EH (cell line): ENCODE measurements at regions not wholly inside any gene's neighbourhood (a gene's known extent, or its start where the extent isn't known, plus 50 kb on each side); places are given as distances from the start of the nearest gene placed in this dataset.
A peak's percentile ranks its signal among the peaks of the same experiment; 100 is the strongest.
"Not testable (repeated sequence)": the region's sequence is repeated elsewhere in the genome, so short reads cannot be mapped to it uniquely, and the experiment has no call there.

Experiments
- DNase-seq: peaks from one replicate; pipeline ENCODE4 v3.0.0-alpha.2; 2015; ENCODE audit warnings: low read depth

- DNase-seq = no peak
Observed at GRCh38 chr5:123949043-123949804, 437.2 kb downstream of the CSNK1G3 start.

GRCh38 chr5:123947797-123948196 is 435.8 kb downstream of the CSNK1G3 start:
- no peak for DNase-seq

- DNase-seq = no peak
Observed at GRCh38 chr5:123945548-123945947, 433.6 kb downstream of the CSNK1G3 start.

- no peak for DNase-seq
Observed at GRCh38 chr5:123943151-123943550, 431.2 kb downstream of the CSNK1G3 start.

GRCh38 chr5:123940416-123940815 is 428.4 kb downstream of the CSNK1G3 start:
- no peak for DNase-seq

GRCh38 chr5:123937230-123937629 is 425.3 kb downstream of the CSNK1G3 start:
- DNase-seq = peak; percentile 67

GRCh38 chr5:123936548-123936947 is 424.6 kb downstream of the CSNK1G3 start:
- no peak for DNase-seq

- DNase-seq = not testable (repeated sequence)
Observed at GRCh38 chr5:123933812-123934211, 421.8 kb downstream of the CSNK1G3 start.

- DNase-seq = no peak
Observed at GRCh38 chr5:123929055-123929474, 417.1 kb downstream of the CSNK1G3 start.

- no peak for DNase-seq
Observed at GRCh38 chr5:123928401-123928800, 416.4 kb downstream of the CSNK1G3 start.

- DNase-seq = peak; percentile 33
Observed at GRCh38 chr5:123921193-123921592, 409.2 kb downstream of the CSNK1G3 start.

- DNase-seq = peak; percentile 91
Observed at GRCh38 chr5:123916345-123917121, 404.6 kb downstream of the CSNK1G3 start.

GRCh38 chr5:123914333-123914732 is 402.4 kb downstream of the CSNK1G3 start:
- DNase-seq = no peak

GRCh38 chr5:123907349-123907748 is 395.4 kb downstream of the CSNK1G3 start:
- DNase-seq = no peak

- no peak for DNase-seq
Observed at GRCh38 chr5:123906698-123907295, 394.8 kb downstream of the CSNK1G3 start.

GRCh38 chr5:123885081-123885480 is 373.1 kb downstream of the CSNK1G3 start:
- DNase-seq = no peak

- DNase-seq = peak; percentile 8
Observed at GRCh38 chr5:123882965-123883345, 371.0 kb downstream of the CSNK1G3 start.

- no peak for DNase-seq
Observed at GRCh38 chr5:123882319-123882964, 370.5 kb downstream of the CSNK1G3 start.

GRCh38 chr5:123881759-123882244 is 369.8 kb downstream of the CSNK1G3 start:
- peak; percentile 63 for DNase-seq

- no peak for DNase-seq
Observed at GRCh38 chr5:123880875-123881274, 368.9 kb downstream of the CSNK1G3 start.

- no peak for DNase-seq
Observed at GRCh38 chr5:123879071-123879470, 367.1 kb downstream of the CSNK1G3 start.

GRCh38 chr5:123876276-123876790 is 364.4 kb downstream of the CSNK1G3 start:
- DNase-seq = no peak
